B cell (primary cell): ENCODE measurements at regions not wholly inside any gene's neighbourhood (a gene's known extent, or its start where the extent isn't known, plus 50 kb on each side); places are given as distances from the start of the nearest gene placed in this dataset.

Experiments
- ATAC-seq: fragments of 200-7000 bp; cut with Tn5 transposase; one replicate; pipeline ENCODE4 v1.10.0; 2021; ENCODE audit warnings: low read depth, mild to moderate bottlenecking, moderate number of reproducible peaks, moderate library complexity
- CTCF ChIA-PET: fragments of 350-600 bp; sonication (Branson Sonifier 250); formaldehyde crosslinking; loops from one replicate; lab custom pipeline; 2021; ENCODE audit warnings: antibody characterized with exemption, inconsistent platforms; lab: Charles Lee
- POLR2A ChIA-PET: fragments of 350-600 bp; sonication (Branson Sonifier 250); formaldehyde crosslinking; loops from one replicate; lab custom pipeline; 2021; ENCODE audit warnings: antibody characterized with exemption; lab: Charles Lee
- DNase-seq: peaks from one replicate; pipeline ENCODE4 v3.0.0; 2013
- H2AFZ ChIP-seq: 2 replicates; pipeline ENCODE4 v1.6.1; 2012; ENCODE audit warnings: mild to moderate bottlenecking, low read depth, low read length; ENCODE audit not compliant: insufficient read depth, poor library complexity, severe bottlenecking
- H3K27ac ChIP-seq, 2 donors: 1 replicate in 1 of 2; 2 replicates in 1 of 2; pipeline ENCODE4 v1.5.1; 2012 to 2013; ENCODE audit warnings: low read length in 2 of 2, mild to moderate bottlenecking in 2 of 2, moderate library complexity in 1 of 2
- H3K27me3 ChIP-seq, 4 experiments: fragments of 200-600 bp in 1 of 4; sonication (generic) in 1 of 4; replicated peaks in 1 of 4; 1 replicate in 2 of 4; 2 replicates in 2 of 4; pipeline versions ENCODE4 v1.6.1 to v1.7.0; 2013 to 2016; ENCODE audit warnings: low read length in 3 of 4, mild to moderate bottlenecking in 2 of 4, mixed read lengths in 1 of 4, moderate library complexity in 1 of 4; ENCODE audit not compliant: insufficient read depth in 4 of 4, control insufficient read depth in 3 of 4; ENCODE audit errors: control extremely low read depth in 1 of 4
- H3K36me3 ChIP-seq, 2 experiments: replicated peaks in 1 of 2; 1 replicate in 1 of 2; 2 replicates in 1 of 2; pipeline versions ENCODE4 v1.6.1 to v1.7.1; 2013; ENCODE audit warnings: low read length in 1 of 2; ENCODE audit not compliant: insufficient read depth in 2 of 2, control insufficient read depth in 1 of 2; ENCODE audit errors: control extremely low read depth in 1 of 2, extremely low read depth in 1 of 2
- H3K4me1 ChIP-seq, 2 donors: fragments of 200-600 bp in 1 of 2; sonication (generic) in 1 of 2; 1 replicate in 1 of 2; 2 replicates in 1 of 2; pipeline versions ENCODE4 v1.5.1 to v1.6.1; 2013 to 2017; ENCODE audit warnings: low read length in 2 of 2; ENCODE audit not compliant: control insufficient read depth in 2 of 2, insufficient read depth in 2 of 2
- H3K4me2 ChIP-seq: replicated peaks from 2 replicates; pipeline ENCODE3; 2012; ENCODE audit warnings: mild to moderate bottlenecking, low read depth, low read length; ENCODE audit not compliant: poor library complexity, severe bottlenecking
- H3K4me3 ChIP-seq, 5 experiments: fragments of 200-600 bp in 1 of 5; sonication (generic) in 1 of 5; 1 replicate in 3 of 5; 2 replicates in 2 of 5; pipeline versions ENCODE4 v1.5.1 to v1.7.0; 2011 to 2016; ENCODE audit warnings: low read length in 4 of 5, mild to moderate bottlenecking in 4 of 5, low read depth in 2 of 5, control low read depth in 1 of 5, moderate library complexity in 1 of 5; ENCODE audit not compliant: insufficient read depth in 1 of 5; ENCODE audit errors: control extremely low read depth in 1 of 5, extremely low read depth in 1 of 5
- H3K79me2 ChIP-seq: fragments of 200-600 bp; sonication (generic); one replicate; pipeline ENCODE4 v1.6.0; 2016; ENCODE audit warnings: low read length; ENCODE audit not compliant: control insufficient read depth, insufficient read depth
- H3K9ac ChIP-seq: fragments of 200-600 bp; sonication (generic); 2 replicates; pipeline ENCODE4 v1.6.1; 2017; ENCODE audit warnings: mild to moderate bottlenecking, low read length, moderate library complexity
- H3K9me3 ChIP-seq, 3 donors: one replicate each; pipeline versions ENCODE4 v1.6.1 to v1.7.1; 2013; ENCODE audit warnings: low read length in 2 of 3; ENCODE audit not compliant: control insufficient read depth in 2 of 3, insufficient read depth in 1 of 3; ENCODE audit errors: control extremely low read depth in 1 of 3
- H4K20me1 ChIP-seq: 2 replicates; pipeline ENCODE4 v1.6.0; 2012; ENCODE audit warnings: mild to moderate bottlenecking, low read length; ENCODE audit not compliant: insufficient read depth, control insufficient read depth, poor library complexity, severe bottlenecking
- H3K27ac Mint-ChIP-seq: one replicate; pipeline ENCODE4 v1.8.0; 2021; ENCODE audit warnings: mixed read lengths
- H3K27me3 Mint-ChIP-seq: one replicate; pipeline ENCODE4 v1.8.0; 2021; ENCODE audit warnings: mixed read lengths
- H3K4me1 Mint-ChIP-seq: one replicate; pipeline ENCODE4 v1.8.0; 2021; ENCODE audit warnings: mixed read lengths
- H3K4me3 Mint-ChIP-seq: one replicate; pipeline ENCODE4 v1.8.0; 2021; ENCODE audit warnings: mixed read lengths
- H3K9me3 Mint-ChIP-seq: one replicate; pipeline ENCODE4 v1.8.0; 2022; ENCODE audit warnings: mixed read lengths; ENCODE audit not compliant: insufficient read depth
- EZH2 ChIP-seq: IDR thresholded peaks from 2 replicates; pipeline ENCODE4 v1.6.1; 2012; ENCODE audit warnings: borderline replicate concordance, low read depth, mild to moderate bottlenecking, moderate library complexity, low read length; ENCODE audit not compliant: insufficient read depth, poor library complexity, severe bottlenecking
- WGBS: methylation state at CpG from one replicate; pipeline ENCODE4 v1.1.5; 2013; ENCODE audit warnings: missing lambda C conversion rate; ENCODE audit not compliant: insufficient coverage; 5-methylcytosine and 5-hydroxymethylcytosine counted together
- intact Hi-C: fragments of 100-400 bp; cut with micrococcal nuclease; formaldehyde crosslinking; loops from one replicate; pipeline ENCODE4 v1.10.0; 2022
- TF ChIP-seq, protein P1 (sequence below): fragments of 200-600 bp; IDR thresholded peaks from one replicate; pipeline ENCODE4 v1.8.0; 2022; ENCODE audit warnings: antibody characterized with exemption, mild to moderate bottlenecking

DNA sequence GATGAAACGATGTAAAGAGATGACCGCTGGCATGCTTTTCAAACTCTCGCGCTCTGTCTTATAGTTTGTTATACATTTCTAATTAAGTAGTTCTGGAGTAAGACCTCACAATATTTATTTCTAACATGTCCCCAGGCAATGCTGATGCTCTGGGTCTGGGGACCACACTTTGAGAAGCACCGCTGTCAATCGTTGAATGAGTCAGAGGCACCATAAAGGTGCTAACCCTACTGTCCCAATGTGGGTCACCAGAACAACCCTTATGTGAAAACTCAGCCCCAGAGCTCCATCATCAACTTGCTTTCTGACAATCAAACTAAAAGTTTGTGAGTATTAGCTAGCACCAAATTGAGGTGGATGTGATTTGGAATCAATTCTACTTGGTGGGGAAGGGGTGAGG lies 284.1 kb upstream of the PRKCQ start:
- Histone ChIP-seq H3K79me2 (no peaks in the 10 kb centered on the region), H2AFZ (no peak overlapping the region), H3K27me3 (peaks cover 0 to 4% (median 0%) of the 10 kb centered on the region in 4 experiments), H4K20me1 (no peaks in the 10 kb centered on the region), H3K9me3 (peaks cover 0 to 2% (median 0%) of the 10 kb centered on the region in 3 donors), H3K4me1 (no peaks in the 10 kb centered on the region), H3K27ac (no peak overlapping the region), H3K4me3 (no peak overlapping the region), H3K4me2 (no peak overlapping the region), H3K9ac (no peak overlapping the region), H3K36me3 (no peaks in the 10 kb centered on the region)
- no peak overlapping the region for H3K27ac Mint-ChIP-seq
- ChIA-PET POLR2A (no interaction called here), CTCF (no interaction called here)
- TF ChIP-seq, protein P1, sequence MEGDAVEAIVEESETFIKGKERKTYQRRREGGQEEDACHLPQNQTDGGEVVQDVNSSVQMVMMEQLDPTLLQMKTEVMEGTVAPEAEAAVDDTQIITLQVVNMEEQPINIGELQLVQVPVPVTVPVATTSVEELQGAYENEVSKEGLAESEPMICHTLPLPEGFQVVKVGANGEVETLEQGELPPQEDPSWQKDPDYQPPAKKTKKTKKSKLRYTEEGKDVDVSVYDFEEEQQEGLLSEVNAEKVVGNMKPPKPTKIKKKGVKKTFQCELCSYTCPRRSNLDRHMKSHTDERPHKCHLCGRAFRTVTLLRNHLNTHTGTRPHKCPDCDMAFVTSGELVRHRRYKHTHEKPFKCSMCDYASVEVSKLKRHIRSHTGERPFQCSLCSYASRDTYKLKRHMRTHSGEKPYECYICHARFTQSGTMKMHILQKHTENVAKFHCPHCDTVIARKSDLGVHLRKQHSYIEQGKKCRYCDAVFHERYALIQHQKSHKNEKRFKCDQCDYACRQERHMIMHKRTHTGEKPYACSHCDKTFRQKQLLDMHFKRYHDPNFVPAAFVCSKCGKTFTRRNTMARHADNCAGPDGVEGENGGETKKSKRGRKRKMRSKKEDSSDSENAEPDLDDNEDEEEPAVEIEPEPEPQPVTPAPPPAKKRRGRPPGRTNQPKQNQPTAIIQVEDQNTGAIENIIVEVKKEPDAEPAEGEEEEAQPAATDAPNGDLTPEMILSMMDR = no peak
- no peak for TF ChIP-seq EZH2
- intact Hi-C loops = no loop called here
- H3K4me1 Mint-ChIP-seq = no peaks in the 10 kb centered on the region
- H3K9me3 Mint-ChIP-seq = no peaks in the 10 kb centered on the region
- peaks cover 22% of the 10 kb centered on the region for H3K27me3 Mint-ChIP-seq
- WGBS = 92% methylated on average over 2 of the region's 6 CpGs
- DNase-seq (no peak), ATAC-seq (no peak)
- H3K4me3 Mint-ChIP-seq = no peak overlapping the region

DNA sequence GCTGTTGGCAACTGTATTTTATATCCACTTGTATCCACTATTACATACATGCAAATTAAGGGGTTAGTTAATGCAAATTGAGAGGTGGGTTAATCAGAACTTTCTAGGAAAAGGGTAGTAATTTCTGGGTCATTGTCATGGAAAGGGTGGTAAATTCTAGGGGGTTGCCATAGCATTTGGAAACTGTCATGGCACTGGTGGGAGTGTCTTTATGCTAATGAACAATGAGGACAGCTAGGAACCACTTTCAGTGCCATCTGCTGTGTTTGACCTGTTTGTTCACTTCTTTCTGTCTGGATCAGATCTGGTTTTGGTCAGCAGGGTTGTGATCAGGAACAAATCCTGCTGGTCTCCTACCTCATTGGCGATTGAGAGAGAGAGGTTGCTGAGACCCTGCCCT lies 283.3 kb upstream of the PRKCQ start:
- WGBS = no CpG with 5 or more reads among the region's 1 CpG
- no peak overlapping the region for H3K27ac Mint-ChIP-seq
- Histone ChIP-seq H3K9ac (no peak overlapping the region), H4K20me1 (no peaks in the 10 kb centered on the region), H2AFZ (no peak overlapping the region), H3K27ac (no peak overlapping the region), H3K9me3 (peaks cover 0 to 2% (median 0%) of the 10 kb centered on the region in 3 donors), H3K79me2 (no peaks in the 10 kb centered on the region), H3K4me1 (no peaks in the 10 kb centered on the region), H3K4me3 (no peak overlapping the region), H3K4me2 (no peak overlapping the region), H3K27me3 (peaks cover 0 to 4% (median 0%) of the 10 kb centered on the region in 4 experiments), H3K36me3 (no peaks in the 10 kb centered on the region)
- ChIA-PET POLR2A (no interaction called here), CTCF (no interaction called here)
- ATAC-seq = no peak
- H3K27me3 Mint-ChIP-seq = peaks cover 20% of the 10 kb centered on the region
- DNase-seq = no peak
- intact Hi-C loops = no loop called here
- H3K4me1 Mint-ChIP-seq = no peaks in the 10 kb centered on the region
- TF ChIP-seq EZH2 = no peak
- TF ChIP-seq, protein P1 = no peak
- H3K4me3 Mint-ChIP-seq = no peak overlapping the region
- H3K9me3 Mint-ChIP-seq = no peaks in the 10 kb centered on the region
